Ishikawa (cell line): ENCODE measurements at regions not wholly inside any gene's neighbourhood (a gene's known extent, or its start where the extent isn't known, plus 50 kb on each side); places are given as distances from the start of the nearest gene placed in this dataset.

Experiments used
- CEBPB ChIP-seq: IDR thresholded peaks from 2 replicates; pipeline ENCODE4 v1.6.1; 2012
- EGR1 ChIP-seq: IDR thresholded peaks from 2 replicates; pipeline ENCODE4 v1.6.1; 2012
- EP300 ChIP-seq: IDR thresholded peaks from 2 replicates; pipeline ENCODE4 v1.6.1; 2012; ENCODE audit warnings: borderline replicate concordance
- FOXM1 ChIP-seq: IDR thresholded peaks from 2 replicates; pipeline ENCODE4 v1.6.1; 2012; ENCODE audit warnings: low read depth, borderline replicate concordance
- MAX ChIP-seq: IDR thresholded peaks from 2 replicates; pipeline ENCODE4 v1.6.1; 2012
- NFIC ChIP-seq: IDR thresholded peaks from 2 replicates; pipeline ENCODE4 v1.6.1; 2012
- RAD21 ChIP-seq: IDR thresholded peaks from 2 replicates; pipeline ENCODE4 v1.6.1; 2012; ENCODE audit warnings: low read depth
- TAF1 ChIP-seq: IDR thresholded peaks from 2 replicates; pipeline ENCODE4 v1.6.1; 2012; ENCODE audit warnings: low read depth, mild to moderate bottlenecking
- TCF12 ChIP-seq: IDR thresholded peaks from 2 replicates; pipeline ENCODE4 v1.6.1; 2012; ENCODE audit warnings: low read depth
- TEAD4 ChIP-seq: IDR thresholded peaks from 2 replicates; pipeline ENCODE4 v1.6.1; 2012
- YY1 ChIP-seq: IDR thresholded peaks from 2 replicates; pipeline ENCODE4 v1.6.1; 2012; ENCODE audit warnings: low read depth
- ZBTB7A ChIP-seq: IDR thresholded peaks from 2 replicates; pipeline ENCODE4 v1.6.1; 2012; ENCODE audit warnings: low read depth
- TF ChIP-seq, protein P1 (sequence below): IDR thresholded peaks from 2 replicates; pipeline ENCODE4 v1.6.1; 2012; ENCODE audit warnings: low read depth, mild to moderate bottlenecking
- TF ChIP-seq, protein P2 (sequence below): IDR thresholded peaks from 2 replicates; pipeline ENCODE4 v1.6.1; 2012

DNA sequence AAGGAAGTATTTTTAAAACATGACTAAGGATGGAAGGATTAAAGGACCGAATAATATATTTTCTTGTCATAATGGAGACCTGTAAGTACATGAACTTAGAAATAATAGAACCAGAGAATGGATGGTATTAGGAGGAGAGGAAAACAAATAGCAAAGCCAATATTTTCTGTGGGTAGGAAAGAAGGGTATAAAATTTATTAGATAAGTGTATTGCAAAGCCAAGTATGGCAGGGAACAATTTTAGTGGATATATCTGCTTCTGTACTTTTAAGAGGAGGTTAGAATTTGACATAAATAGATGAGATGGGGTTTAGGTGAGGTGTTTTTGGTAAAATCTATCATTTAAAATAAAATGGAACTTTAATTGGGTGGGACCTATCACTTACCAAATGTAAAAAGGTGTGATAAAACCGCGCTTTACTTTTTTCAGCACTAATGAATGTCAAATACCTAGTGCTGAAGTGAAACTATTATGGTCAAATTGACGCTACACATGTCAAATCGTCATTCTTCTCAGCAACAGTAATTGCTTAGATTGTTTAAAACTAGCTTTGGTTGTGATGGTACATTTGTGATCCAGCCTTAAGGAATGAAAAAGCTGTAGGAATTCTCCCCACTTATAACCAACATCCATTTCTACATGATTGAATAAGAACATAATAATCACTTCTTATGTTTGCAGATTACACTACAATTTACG lies 78.1 kb upstream of the ZEB2 start:
- TF ChIP-seq MAX = no peak
- TF ChIP-seq, protein P1, sequence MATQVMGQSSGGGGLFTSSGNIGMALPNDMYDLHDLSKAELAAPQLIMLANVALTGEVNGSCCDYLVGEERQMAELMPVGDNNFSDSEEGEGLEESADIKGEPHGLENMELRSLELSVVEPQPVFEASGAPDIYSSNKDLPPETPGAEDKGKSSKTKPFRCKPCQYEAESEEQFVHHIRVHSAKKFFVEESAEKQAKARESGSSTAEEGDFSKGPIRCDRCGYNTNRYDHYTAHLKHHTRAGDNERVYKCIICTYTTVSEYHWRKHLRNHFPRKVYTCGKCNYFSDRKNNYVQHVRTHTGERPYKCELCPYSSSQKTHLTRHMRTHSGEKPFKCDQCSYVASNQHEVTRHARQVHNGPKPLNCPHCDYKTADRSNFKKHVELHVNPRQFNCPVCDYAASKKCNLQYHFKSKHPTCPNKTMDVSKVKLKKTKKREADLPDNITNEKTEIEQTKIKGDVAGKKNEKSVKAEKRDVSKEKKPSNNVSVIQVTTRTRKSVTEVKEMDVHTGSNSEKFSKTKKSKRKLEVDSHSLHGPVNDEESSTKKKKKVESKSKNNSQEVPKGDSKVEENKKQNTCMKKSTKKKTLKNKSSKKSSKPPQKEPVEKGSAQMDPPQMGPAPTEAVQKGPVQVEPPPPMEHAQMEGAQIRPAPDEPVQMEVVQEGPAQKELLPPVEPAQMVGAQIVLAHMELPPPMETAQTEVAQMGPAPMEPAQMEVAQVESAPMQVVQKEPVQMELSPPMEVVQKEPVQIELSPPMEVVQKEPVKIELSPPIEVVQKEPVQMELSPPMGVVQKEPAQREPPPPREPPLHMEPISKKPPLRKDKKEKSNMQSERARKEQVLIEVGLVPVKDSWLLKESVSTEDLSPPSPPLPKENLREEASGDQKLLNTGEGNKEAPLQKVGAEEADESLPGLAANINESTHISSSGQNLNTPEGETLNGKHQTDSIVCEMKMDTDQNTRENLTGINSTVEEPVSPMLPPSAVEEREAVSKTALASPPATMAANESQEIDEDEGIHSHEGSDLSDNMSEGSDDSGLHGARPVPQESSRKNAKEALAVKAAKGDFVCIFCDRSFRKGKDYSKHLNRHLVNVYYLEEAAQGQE = no peak
- TF ChIP-seq EP300 = no peak
- TF ChIP-seq, protein P2, sequence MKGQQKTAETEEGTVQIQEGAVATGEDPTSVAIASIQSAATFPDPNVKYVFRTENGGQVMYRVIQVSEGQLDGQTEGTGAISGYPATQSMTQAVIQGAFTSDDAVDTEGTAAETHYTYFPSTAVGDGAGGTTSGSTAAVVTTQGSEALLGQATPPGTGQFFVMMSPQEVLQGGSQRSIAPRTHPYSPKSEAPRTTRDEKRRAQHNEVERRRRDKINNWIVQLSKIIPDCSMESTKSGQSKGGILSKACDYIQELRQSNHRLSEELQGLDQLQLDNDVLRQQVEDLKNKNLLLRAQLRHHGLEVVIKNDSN = no peak
- no peak for TF ChIP-seq TEAD4
- no peak for TF ChIP-seq RAD21
- TF ChIP-seq NFIC = no peak
- TF ChIP-seq TCF12 = no peak
- no peak for TF ChIP-seq CEBPB
- no peak for TF ChIP-seq YY1
- TF ChIP-seq TAF1 = no peak
- no peak for TF ChIP-seq ZBTB7A
- no peak for TF ChIP-seq EGR1
- TF ChIP-seq FOXM1 = no peak
